Fibroblast of lung (primary cell): ENCODE measurements at regions not wholly inside any gene's neighbourhood (a gene's known extent, or its start where the extent isn't known, plus 50 kb on each side); places are given as distances from the start of the nearest gene placed in this dataset.

Source experiments
- EZH2 ChIP-seq: IDR thresholded peaks from 2 replicates; pipeline ENCODE4 v1.5.1; 2012; ENCODE audit warnings: low read length, control low read depth, mild to moderate bottlenecking; ENCODE audit errors: missing control alignments
- TF ChIP-seq, protein P1 (sequence below), 2 donors: IDR thresholded peaks in 1 of 2; conservative IDR thresholded peaks in 1 of 2; 1 replicate in 1 of 2; 2 replicates in 1 of 2; pipeline ENCODE4 v1.5.1; 2011 to 2012; ENCODE audit warnings: low read length in 2 of 2, control low read depth in 1 of 2, inconsistent platforms in 1 of 2, low read depth in 1 of 2, mild to moderate bottlenecking in 1 of 2

- TF ChIP-seq, protein P1, sequence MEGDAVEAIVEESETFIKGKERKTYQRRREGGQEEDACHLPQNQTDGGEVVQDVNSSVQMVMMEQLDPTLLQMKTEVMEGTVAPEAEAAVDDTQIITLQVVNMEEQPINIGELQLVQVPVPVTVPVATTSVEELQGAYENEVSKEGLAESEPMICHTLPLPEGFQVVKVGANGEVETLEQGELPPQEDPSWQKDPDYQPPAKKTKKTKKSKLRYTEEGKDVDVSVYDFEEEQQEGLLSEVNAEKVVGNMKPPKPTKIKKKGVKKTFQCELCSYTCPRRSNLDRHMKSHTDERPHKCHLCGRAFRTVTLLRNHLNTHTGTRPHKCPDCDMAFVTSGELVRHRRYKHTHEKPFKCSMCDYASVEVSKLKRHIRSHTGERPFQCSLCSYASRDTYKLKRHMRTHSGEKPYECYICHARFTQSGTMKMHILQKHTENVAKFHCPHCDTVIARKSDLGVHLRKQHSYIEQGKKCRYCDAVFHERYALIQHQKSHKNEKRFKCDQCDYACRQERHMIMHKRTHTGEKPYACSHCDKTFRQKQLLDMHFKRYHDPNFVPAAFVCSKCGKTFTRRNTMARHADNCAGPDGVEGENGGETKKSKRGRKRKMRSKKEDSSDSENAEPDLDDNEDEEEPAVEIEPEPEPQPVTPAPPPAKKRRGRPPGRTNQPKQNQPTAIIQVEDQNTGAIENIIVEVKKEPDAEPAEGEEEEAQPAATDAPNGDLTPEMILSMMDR (conservative IDR thresholded peaks at IDR 0.05 in 1 of 2, IDR thresholded peaks at IDR 0.05 in 1 of 2; ENCODE audit: low read depth in 1 of 2, low read length in 2 of 2): no peak
- no peak for TF ChIP-seq EZH2
These were observed 483.6 kb downstream of the LTN1 start for GRCh38 chr21:28509031-28509430.
